A549 (cell line): ENCODE measurements at regions not wholly inside any gene's neighbourhood (a gene's known extent, or its start where the extent isn't known, plus 50 kb on each side); places are given as distances from the start of the nearest gene placed in this dataset.

Experiments
- BCL3 ChIP-seq: fragments of >200 bp; sonication (Bioruptor Twin); formaldehyde crosslinking; IDR thresholded peaks from 3 replicates; pipeline ENCODE4 v1.6.1; 2016
- BHLHE40 ChIP-seq: IDR thresholded peaks from 2 replicates; pipeline ENCODE4 v1.6.1; 2012; ENCODE audit warnings: low read depth, low read length, inconsistent platforms
- CHD2 ChIP-seq: fragments of 150-350 bp; IDR thresholded peaks from 2 replicates; pipeline ENCODE4 v1.6.1; 2014; ENCODE audit warnings: low read length; ENCODE audit not compliant: partially characterized antibody
- EP300 ChIP-seq, 2 experiments: fragments of >200 bp; sonication (Bioruptor Twin); formaldehyde crosslinking; IDR thresholded peaks; 2 replicates in 1 of 2; 3 replicates in 1 of 2; pipeline ENCODE4 v1.6.1; 2016 to 2017
- HOXB5 ChIP-seq: fragments of 250-450 bp; sonication (Bioruptor Pico); IDR thresholded peaks from 2 replicates; pipeline ENCODE4 v1.5.0; 2020; ENCODE audit warnings: mild to moderate bottlenecking, moderate library complexity
- POLR2A ChIP-seq: IDR thresholded peaks from 2 replicates; pipeline ENCODE4 v1.6.1; 2012; ENCODE audit warnings: mild to moderate bottlenecking, low read length

GRCh38 chr5:42338136-42338535 is 85.1 kb upstream of the GHR start:
- no peak for TF ChIP-seq POLR2A
- no peak for TF ChIP-seq HOXB5 (CRISPR knock-in tag)
- TF ChIP-seq BHLHE40 = no peak
- no peak for TF ChIP-seq CHD2
- no peak for TF ChIP-seq BCL3
- TF ChIP-seq EP300 (IDR thresholded peaks at IDR 0.05) = no peak
